ENCODE measurements at regions not wholly inside any gene's neighbourhood (a gene's known extent, or its start where the extent isn't known, plus 50 kb on each side); places are given as distances from the start of the nearest gene placed in this dataset.

DNA sequence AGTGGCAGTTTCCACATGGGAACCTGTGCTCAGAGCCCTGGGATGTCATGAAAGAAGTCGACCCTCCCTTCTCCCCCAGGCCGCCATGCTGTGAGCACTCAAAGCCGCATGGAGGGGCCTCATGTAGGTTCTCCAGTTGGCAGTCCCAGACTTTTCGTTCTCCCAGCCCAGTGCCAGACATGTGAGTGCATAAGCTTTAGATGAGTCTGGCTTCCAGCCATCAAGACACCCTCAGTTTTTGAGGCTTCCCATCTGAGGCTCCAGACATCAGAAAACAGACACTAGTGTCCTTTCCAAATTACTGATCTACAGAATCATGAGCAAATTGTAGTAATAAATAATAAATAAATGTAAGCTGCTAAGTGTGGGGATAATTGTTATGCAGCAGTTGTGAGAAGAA, 136.5 kb upstream of the AGBL1 start:
- no peaks in the 10 kb centered on the region for H3F3A ChIP-seq (ENCODE audit: low read depth)
- TF ChIP-seq, protein P1, sequence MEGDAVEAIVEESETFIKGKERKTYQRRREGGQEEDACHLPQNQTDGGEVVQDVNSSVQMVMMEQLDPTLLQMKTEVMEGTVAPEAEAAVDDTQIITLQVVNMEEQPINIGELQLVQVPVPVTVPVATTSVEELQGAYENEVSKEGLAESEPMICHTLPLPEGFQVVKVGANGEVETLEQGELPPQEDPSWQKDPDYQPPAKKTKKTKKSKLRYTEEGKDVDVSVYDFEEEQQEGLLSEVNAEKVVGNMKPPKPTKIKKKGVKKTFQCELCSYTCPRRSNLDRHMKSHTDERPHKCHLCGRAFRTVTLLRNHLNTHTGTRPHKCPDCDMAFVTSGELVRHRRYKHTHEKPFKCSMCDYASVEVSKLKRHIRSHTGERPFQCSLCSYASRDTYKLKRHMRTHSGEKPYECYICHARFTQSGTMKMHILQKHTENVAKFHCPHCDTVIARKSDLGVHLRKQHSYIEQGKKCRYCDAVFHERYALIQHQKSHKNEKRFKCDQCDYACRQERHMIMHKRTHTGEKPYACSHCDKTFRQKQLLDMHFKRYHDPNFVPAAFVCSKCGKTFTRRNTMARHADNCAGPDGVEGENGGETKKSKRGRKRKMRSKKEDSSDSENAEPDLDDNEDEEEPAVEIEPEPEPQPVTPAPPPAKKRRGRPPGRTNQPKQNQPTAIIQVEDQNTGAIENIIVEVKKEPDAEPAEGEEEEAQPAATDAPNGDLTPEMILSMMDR (conservative IDR thresholded peaks at IDR 0.05; ENCODE audit: low read length), result no peak
- TF ChIP-seq EZH2phosphoT487 (IDR thresholded peaks at IDR 0.05; ENCODE audit: borderline replicate concordance), result no peak
- no peaks in the 10 kb centered on the region for H3K9me2 ChIP-seq (replicated peaks; ENCODE audit: low read depth, low read length)
- no peak overlapping the region for H3K9ac ChIP-seq (ENCODE audit: low read depth, low read length, poor library complexity, severe bottlenecking)
- H3K27me3 ChIP-seq (ENCODE audit: insufficient read depth, low read length, poor library complexity, severe bottlenecking), result no peaks in the 10 kb centered on the region
- no peak overlapping the region for H2AFZ ChIP-seq (ENCODE audit: low read length)
- no peaks in the 10 kb centered on the region for H3K4me1 ChIP-seq (ENCODE audit: insufficient read depth, low read length, poor library complexity, severe bottlenecking)
- no peaks in the 10 kb centered on the region for H3K36me3 ChIP-seq (ENCODE audit: insufficient read depth, low read length)
- H3K9me3 ChIP-seq (ENCODE audit: insufficient read depth, low read depth, low read length), result no peaks in the 10 kb centered on the region
- H3K4me2 ChIP-seq (ENCODE audit: low read depth, low read length, poor library complexity, severe bottlenecking), result no peak overlapping the region
- no peaks in the 10 kb centered on the region for H4K20me1 ChIP-seq (ENCODE audit: insufficient read depth, low read length, poor library complexity, severe bottlenecking)
- no peaks in the 10 kb centered on the region for H3K79me2 ChIP-seq (ENCODE audit: insufficient read depth, low read length)
- H3K4me3 ChIP-seq (ENCODE audit: low read length, poor library complexity, severe bottlenecking), result no peak overlapping the region

DNA sequence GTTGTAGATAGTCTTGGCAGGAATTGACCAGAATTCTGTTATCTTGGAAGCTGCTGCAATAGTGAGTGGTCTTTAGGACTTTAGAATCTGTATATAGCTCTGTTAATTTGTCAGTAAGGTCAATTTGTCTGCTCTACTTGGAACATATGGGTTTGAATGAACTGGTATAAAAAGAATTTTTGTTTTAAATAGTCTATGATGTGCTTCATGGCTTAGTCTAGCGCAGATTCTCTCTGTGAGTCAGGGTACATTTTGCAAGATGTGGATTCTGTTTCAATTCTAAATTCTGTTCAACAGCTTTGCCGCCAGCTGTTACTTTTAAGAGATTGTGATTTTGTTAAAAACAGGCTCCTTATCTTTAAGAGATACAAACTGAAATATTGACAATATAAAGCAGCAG, 135.9 kb upstream of the AGBL1 start:
- no peaks in the 10 kb centered on the region for H3K79me2 ChIP-seq (ENCODE audit: insufficient read depth, low read length)

DNA sequence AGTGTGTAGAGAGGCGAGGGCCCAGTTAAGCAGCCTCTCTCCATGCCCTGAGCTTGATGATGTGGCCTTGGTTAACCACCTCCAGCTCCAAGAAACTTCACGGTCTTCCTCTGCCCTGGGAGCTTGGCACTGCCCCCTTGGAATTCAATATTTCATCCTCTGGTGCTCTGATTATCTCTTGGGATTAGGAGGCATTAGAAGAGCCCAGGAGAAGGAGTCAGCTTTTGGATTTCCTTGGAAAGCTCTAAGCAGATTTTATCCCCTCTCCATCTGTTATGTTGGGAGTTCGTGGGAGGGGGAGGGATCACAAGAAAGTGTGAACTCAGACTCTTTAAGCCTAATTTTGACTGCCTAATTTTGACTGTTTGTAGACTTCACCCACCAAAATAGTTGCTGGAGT, 132.7 kb upstream of the AGBL1 start:
- Histone ChIP-seq H3K9me3 (ENCODE audit: insufficient read depth, low read depth, low read length) (no peaks in the 10 kb centered on the region), H3K9me2 (replicated peaks; ENCODE audit: low read depth, low read length) (no peaks in the 10 kb centered on the region), H3F3A (ENCODE audit: low read depth) (no peaks in the 10 kb centered on the region), H3K4me2 (ENCODE audit: low read depth, low read length, poor library complexity, severe bottlenecking) (no peak overlapping the region), H3K79me2 (ENCODE audit: insufficient read depth, low read length) (no peaks in the 10 kb centered on the region), H3K4me3 (ENCODE audit: low read length, poor library complexity, severe bottlenecking) (no peak overlapping the region), H3K4me1 (ENCODE audit: insufficient read depth, low read length, poor library complexity, severe bottlenecking) (no peaks in the 10 kb centered on the region), H2AFZ (ENCODE audit: low read length) (no peak overlapping the region), H3K27me3 (ENCODE audit: insufficient read depth, low read length, poor library complexity, severe bottlenecking) (no peaks in the 10 kb centered on the region), H3K9ac (ENCODE audit: low read depth, low read length, poor library complexity, severe bottlenecking) (no peak overlapping the region), H4K20me1 (ENCODE audit: insufficient read depth, low read length, poor library complexity, severe bottlenecking) (no peaks in the 10 kb centered on the region), H3K36me3 (ENCODE audit: insufficient read depth, low read length) (no peaks in the 10 kb centered on the region)
- TF ChIP-seq, protein P1 (conservative IDR thresholded peaks at IDR 0.05; ENCODE audit: low read length), result no peak
- no peak for TF ChIP-seq EZH2phosphoT487 (IDR thresholded peaks at IDR 0.05; ENCODE audit: borderline replicate concordance)

More for the DNA sequence above, 135.9 kb upstream of the AGBL1 start:
- Histone ChIP-seq H3K4me2 (ENCODE audit: low read depth, low read length, poor library complexity, severe bottlenecking) (no peak overlapping the region), H3K4me1 (ENCODE audit: insufficient read depth, low read length, poor library complexity, severe bottlenecking) (no peaks in the 10 kb centered on the region), H3K4me3 (ENCODE audit: low read length, poor library complexity, severe bottlenecking) (no peak overlapping the region), H3K27me3 (ENCODE audit: insufficient read depth, low read length, poor library complexity, severe bottlenecking) (no peaks in the 10 kb centered on the region), H3K9me2 (replicated peaks; ENCODE audit: low read depth, low read length) (no peaks in the 10 kb centered on the region), H2AFZ (ENCODE audit: low read length) (no peak overlapping the region), H3K9ac (ENCODE audit: low read depth, low read length, poor library complexity, severe bottlenecking) (no peak overlapping the region), H4K20me1 (ENCODE audit: insufficient read depth, low read length, poor library complexity, severe bottlenecking) (no peaks in the 10 kb centered on the region), H3K36me3 (ENCODE audit: insufficient read depth, low read length) (no peaks in the 10 kb centered on the region), H3F3A (ENCODE audit: low read depth) (no peaks in the 10 kb centered on the region), H3K9me3 (ENCODE audit: insufficient read depth, low read depth, low read length) (no peaks in the 10 kb centered on the region)
- TF ChIP-seq, protein P1 (conservative IDR thresholded peaks at IDR 0.05; ENCODE audit: low read length), result no peak
- no peak for TF ChIP-seq EZH2phosphoT487 (IDR thresholded peaks at IDR 0.05; ENCODE audit: borderline replicate concordance)

All from Loucy (cell line).